Ovary (tissue), 3 donors: ENCODE measurements at regions not wholly inside any gene's neighbourhood (a gene's known extent, or its start where the extent isn't known, plus 50 kb on each side); places are given as distances from the start of the nearest gene placed in this dataset.

Experiments
- POLR2A ChIP-seq: fragments of 450-650 bp; IDR thresholded peaks from one replicate; pipeline ENCODE4 v1.6.1; 2017; ENCODE audit warnings: antibody characterized with exemption, mild to moderate bottlenecking, moderate library complexity
- TF ChIP-seq, protein P1 (sequence below), 3 donors: fragments of 450-650 bp in 2 of 3; fragments of 200-600 bp in 1 of 3; IDR thresholded peaks; one replicate each; pipeline versions ENCODE4 v1.5.1 to v1.8.0; 2016 to 2022; ENCODE audit warnings: antibody characterized with exemption in 3 of 3, mild to moderate bottlenecking in 1 of 3
- donor health status: DM: no; HTN: no; CAD: no.

DNA sequence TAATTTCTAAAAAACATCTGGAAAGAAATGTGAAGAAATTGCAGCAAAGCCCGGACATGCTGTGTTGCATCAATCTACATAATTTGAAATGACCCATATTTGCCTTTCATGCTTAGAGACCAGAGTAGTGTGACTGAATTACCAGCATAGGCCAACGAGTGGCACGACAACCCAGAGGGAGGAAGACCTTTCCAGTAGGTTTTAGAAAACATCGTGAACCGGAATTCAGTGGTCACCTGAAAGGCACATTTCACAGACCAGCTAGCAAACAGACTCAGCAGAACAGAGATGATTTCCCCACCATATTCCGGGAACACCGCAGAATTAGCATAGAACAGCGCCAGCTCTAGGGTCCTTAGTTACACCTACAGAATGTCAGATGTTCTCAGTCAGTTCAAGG is 620.0 kb upstream of the ZNF385D start:
- TF ChIP-seq, protein P1, sequence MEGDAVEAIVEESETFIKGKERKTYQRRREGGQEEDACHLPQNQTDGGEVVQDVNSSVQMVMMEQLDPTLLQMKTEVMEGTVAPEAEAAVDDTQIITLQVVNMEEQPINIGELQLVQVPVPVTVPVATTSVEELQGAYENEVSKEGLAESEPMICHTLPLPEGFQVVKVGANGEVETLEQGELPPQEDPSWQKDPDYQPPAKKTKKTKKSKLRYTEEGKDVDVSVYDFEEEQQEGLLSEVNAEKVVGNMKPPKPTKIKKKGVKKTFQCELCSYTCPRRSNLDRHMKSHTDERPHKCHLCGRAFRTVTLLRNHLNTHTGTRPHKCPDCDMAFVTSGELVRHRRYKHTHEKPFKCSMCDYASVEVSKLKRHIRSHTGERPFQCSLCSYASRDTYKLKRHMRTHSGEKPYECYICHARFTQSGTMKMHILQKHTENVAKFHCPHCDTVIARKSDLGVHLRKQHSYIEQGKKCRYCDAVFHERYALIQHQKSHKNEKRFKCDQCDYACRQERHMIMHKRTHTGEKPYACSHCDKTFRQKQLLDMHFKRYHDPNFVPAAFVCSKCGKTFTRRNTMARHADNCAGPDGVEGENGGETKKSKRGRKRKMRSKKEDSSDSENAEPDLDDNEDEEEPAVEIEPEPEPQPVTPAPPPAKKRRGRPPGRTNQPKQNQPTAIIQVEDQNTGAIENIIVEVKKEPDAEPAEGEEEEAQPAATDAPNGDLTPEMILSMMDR (IDR thresholded peaks at IDR 0.05), result no peak
- TF ChIP-seq POLR2A, result no peak
